ENCODE measurements at regions not wholly inside any gene's neighbourhood (a gene's known extent, or its start where the extent isn't known, plus 50 kb on each side); places are given as distances from the start of the nearest gene placed in this dataset.
"Not testable (repeated sequence)": the region's sequence is repeated elsewhere in the genome, so short reads cannot be mapped to it uniquely, and the experiment has no call there.

DNA sequence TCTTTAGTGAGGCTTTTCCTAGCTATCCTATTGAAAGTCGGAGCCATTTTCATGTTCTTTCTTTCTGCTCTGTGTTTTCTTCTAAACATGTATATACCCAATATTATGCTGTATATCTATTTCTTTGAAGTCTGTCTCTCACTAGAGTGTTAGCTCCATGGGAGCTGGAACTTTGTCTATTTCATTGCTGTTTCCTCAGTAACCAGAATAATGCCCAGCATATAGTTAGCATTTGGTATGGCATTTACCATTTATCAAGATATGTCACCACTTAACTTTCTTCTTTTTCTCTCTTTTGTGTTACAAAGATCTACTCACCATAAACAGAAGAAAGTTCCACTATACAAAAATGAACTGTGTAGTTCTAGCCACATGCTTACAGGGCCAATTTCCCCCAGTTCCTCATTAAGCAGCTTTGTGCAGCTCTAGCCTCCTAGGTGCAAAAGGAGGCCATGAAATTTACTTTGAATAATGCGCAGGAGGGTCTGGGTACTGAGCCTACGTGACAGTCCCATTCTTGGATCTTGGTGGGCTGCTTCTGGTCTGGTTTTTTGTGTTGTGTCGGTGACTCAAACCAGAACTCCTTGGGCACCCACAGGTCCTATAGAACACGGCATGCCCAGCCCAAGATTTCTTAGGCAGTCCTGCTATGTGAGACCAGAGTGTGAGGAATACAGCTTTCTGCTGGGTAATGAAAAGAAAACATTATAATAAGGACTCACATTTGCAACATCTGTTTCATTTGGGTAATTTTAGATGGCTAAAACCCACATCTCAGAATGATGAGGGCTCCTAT, 302.3 kb upstream of the IGFBP7 start:
- DNase-seq (ENCODE audit: low spot score): no peak

DNA sequence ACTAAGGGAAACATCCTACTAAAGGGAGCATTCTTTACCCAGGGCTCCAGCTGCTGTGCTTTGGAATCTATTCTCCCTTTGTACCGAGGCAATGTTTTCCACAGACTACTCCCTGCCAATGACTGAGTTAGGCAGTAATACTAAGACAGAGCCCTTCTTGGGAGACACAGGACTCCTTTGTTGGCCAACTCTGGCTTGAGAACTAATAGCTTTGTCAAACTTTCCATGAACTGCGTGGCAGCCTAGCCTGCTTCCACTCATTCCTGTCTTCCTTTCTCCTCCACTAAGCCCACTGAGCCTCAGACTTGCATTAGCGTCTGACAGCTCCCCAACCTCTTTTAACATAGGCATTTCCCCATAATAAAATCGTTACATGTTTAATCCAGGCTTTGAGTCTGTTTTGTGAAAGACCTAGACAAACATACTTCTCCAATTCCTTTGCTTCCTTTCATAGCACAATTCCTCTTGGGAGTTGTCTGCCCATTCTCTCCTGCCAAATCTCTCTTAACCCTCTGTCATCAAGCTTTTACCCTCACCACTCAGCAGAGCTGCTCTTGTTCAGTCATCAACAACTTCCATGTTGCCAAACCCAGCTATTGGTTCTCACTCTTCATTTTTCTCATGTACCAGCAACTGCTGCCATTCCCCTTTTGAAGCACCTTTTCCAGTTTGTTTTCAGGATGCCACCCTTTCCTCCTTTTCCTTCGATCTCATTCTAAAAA, 300.3 kb upstream of the IGFBP7 start:
- no peak for DNase-seq (ENCODE audit: low spot score)

DNA sequence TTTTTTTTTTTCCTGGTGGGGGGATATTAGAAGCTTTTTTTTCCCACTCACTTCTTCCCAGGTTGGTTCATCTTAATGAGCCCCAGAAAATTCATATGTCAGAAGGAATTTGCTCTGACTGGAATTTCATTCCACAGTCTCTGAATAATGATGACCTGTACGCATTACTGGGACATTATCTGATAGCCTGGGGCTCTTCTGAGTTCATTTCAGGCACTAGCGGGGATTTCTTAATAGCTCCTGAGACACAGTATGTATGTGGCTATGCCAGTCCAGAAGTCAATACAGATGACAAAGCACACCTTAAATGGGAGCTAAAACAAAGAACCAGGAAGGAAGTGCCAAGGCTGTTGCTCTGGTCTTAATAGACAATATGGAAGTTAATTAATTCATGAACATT, 295.2 kb upstream of the IGFBP7 start:
- no peak for DNase-seq (ENCODE audit: low spot score)

DNA sequence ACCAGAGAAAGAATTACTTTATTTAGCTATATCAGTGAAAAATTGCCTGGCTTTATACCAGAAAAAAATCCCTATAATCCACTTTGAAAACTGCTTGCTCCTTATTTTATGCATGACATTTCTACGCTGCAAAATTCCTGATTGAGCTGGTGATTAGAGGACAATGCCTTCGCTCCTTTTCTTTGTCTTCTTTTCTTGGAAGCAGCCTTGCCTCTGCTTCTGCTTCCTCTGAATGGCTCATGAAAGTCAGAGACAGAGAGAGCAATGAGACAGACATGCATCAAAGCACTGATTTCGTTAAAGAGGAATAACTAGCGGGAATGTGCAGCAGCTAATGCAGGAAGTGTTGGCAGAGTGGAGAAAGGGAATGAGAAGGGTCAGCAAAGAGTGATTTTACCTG, 294.3 kb upstream of the IGFBP7 start:
- no peak for DNase-seq (ENCODE audit: low spot score)

DNA sequence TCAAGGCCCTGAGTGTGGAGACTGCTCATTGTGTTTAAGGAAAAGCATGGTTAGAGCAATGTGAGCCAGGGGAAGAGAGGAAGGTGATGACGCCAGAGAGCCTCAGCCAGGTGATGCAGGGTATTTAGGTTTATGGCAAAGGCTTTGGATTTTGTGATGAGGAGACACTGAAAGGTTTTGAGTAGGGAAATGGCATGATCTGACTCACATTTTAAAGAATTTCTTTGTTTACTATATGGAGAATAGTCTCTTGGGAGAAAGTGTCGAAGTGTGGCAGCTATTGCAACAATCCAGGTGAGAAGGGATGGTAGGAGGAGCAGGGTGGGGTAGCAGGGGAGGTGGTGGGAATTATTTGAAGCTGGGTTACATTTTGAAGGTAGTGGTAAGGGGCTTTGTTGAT, 293.4 kb upstream of the IGFBP7 start:
- no peak for DNase-seq (ENCODE audit: low spot score)

DNA sequence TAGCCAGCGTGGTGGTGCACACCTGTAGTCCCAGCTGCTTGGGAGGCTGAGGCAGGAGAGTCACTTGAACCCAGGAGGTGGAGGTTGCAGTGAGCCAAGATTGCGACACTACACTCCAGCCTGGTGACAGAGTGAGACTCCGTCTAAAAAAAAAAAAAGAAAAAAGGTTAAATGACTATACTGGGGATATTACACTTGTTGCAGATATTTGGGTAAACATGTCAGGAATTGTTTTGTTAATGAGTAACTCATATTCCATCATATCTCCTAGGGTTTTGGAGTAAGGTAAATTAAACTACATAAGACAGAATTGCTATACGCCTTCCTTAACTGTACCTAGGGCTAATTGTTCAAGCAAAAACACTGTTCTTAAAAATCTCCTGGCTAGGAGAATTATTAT, 291.4 kb upstream of the IGFBP7 start:
- DNase-seq (ENCODE audit: low spot score): no peak

DNA sequence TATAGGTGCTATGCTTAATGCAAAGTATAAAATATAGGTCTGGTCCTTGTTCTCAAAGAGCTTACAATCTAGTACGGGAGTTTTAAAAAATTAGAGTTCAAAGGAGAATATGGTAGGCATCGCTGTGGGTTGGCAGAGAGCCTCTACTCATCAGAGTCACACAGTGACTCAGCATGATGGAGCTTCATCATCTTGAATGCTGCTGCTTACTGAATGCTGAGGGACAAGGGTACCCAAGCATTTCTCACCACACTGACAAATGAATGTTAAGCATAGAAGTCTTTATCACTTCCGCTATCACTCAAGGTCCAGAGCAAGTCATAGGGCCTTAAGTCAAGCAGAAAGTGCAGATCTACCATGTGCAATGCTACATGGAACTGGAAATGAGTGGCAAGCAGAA, 268.6 kb upstream of the IGFBP7 start:
- DNase-seq (ENCODE audit: low spot score): no peak

DNA sequence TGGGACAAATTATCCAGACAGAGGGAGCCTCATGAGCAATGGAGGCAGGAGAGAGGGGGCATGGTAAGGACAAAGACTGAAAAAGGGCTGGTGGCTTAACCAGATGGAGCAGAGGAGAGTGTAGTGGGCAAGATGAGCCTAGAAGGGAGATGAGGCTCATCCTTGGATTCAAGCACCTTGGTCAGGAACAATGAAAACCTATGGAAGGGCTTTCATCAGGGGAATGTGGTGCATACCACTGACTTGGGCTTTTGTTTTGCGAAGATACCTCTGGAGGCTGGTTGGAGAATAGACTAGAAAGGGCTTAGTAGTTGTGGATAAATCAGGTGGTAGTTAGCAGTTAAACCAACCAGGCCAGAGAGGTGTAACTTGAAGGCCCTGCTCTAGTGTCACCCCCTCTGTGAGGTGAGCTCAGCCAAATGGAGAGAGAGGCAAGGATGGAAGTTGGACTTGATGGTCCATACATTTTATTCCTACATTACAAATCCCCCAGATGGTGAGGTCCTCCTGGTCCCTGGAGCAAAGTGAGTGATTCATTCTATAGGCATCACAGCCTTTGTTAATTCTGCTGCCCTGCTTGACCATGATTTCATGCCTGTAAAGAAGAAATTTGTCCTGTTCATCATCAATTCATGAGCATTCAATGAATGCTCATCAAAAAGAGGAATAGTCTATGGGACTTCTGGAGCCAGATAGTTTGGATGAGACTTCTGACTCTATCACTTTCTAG, 264.8 kb upstream of the IGFBP7 start:
- DNase-seq (ENCODE audit: low spot score): no peak

DNA sequence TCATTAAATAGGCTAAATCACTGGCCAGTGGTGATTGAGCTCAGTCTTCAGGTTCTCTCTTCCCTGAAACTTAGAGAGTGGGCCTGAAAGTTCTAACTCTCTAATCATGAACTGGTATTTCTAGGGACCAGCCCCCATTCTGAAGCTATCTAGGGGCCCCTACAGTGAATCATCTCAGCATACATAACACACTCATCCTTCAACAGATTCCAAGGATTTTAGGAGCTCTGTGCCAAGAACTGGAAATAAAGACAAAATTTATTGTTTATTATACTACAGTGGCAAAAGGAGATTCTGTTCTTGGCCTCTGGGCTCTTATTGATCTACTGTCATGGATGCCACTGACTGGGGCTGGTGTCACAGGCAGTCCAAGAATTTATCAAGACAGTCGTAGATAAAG, 263.8 kb upstream of the IGFBP7 start:
- DNase-seq (ENCODE audit: low spot score): no peak

DNA sequence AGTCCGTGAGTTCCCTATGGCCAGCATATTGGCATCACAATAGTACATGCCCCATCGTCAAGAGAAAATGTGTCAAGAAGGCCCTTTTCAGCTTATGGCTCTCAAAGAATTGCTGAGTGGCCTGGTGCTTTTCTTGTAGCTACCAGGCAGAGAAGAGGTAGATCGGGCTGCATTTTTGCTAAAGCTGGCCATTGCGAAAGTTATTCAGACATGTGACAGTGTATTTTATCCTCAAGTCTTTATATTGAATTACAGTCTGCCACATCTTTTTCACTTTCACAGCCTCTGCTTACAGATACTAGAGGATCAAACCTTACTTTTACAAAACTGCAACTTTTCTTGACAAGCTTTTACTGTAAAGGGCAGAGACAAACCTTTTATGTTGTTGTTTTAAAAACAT, 261.5 kb upstream of the IGFBP7 start:
- no peak for DNase-seq (ENCODE audit: low spot score)

DNA sequence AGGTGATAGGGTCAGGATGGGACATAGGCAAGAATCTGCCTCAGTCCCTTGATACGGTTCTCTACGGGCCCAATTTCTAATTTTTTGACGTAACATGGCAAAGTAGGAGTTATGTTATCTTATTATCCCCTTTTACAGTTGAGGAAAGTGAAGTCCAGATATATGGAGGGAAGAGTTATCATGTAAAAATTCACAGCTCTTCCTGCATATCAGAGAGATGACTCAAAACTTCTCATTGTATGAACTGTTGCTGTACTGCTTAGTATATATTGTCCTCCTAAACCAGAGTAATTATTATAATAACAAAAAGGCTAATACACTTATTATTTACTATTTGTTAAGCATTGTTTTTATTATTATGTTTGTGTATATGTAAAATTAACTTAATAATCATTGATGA, 260.5 kb upstream of the IGFBP7 start:
- no peak for DNase-seq (ENCODE audit: low spot score)

DNA sequence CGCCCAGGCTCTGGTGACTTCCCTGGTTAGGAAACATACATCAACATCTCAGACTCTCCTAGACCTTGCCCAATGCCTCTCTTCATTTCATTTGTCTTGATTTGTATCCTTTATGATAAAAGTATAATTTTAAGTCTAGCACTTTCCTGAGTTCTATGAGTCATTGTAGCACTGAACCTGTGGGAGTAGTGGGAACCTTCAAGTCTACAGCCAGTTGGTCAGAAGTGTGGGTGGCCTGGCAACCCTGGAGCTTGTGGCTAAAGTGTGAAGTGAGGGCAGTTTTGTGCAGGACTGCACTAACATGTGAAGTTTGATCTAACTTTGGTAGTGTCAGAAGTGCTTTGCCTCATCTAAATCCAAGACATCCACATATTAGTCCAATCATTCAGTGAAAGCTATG, 259.3 kb upstream of the IGFBP7 start:
- DNase-seq (ENCODE audit: low spot score): no peak

DNA sequence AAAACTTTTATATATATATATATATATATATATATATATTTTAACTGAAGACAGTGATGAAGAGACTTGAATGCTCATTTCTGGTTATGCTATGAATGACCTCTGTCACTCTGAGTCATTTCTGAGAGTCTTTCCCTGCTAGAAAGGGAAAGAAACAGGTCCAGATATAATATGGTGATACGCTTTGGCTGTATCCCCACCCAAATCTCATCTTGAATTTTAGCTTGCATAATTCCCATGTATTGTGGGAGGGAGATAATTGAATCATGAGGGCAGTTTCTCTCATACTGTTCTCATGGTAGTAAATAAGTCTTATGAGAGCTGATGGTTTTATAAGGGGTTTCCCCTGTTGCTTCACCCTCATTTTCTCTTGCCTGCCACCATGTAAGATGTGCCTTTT, 254.1 kb upstream of the IGFBP7 start:
- DNase-seq (ENCODE audit: low spot score): no peak

DNA sequence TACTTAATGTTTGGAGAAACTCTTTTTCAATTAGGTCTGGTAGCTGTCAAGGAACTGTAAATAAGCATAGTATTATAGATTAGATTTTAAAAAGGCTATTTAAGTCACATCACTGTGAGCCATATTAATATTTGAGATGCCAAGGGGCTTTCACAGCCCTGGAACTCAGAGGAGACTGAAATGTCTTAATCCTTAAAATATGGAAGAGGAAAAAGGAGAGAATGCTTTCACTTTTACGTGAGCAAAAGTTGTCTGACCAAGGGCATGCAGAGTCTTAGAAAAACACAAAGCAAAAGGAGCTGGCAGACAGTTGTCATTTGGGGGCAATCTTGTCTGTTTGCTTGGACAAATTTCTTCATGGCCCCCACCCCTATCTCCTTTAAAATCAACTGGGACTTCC, 253.2 kb upstream of the IGFBP7 start:
- no peak for DNase-seq (ENCODE audit: low spot score)

DNA sequence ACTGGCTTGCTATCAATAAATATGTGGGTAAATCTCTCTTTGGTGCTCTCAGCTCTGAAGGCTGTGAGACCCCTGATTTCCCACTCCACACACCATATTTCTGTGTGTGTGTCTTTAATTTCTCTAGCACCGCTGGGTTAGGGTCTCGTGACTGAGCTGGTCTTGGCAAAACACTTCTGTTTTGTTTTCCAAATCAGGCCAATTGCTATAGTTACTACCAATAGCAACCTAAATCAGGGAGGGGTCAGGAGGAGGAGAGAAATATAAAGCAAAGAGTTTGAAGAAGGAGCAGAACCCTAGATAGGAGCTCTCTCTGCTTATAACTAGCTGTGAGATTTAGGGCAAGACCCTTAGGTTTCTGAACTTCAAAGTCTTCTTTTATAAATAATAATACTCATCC, 250.5 kb upstream of the IGFBP7 start:
- DNase-seq (ENCODE audit: low spot score): no peak

DNA sequence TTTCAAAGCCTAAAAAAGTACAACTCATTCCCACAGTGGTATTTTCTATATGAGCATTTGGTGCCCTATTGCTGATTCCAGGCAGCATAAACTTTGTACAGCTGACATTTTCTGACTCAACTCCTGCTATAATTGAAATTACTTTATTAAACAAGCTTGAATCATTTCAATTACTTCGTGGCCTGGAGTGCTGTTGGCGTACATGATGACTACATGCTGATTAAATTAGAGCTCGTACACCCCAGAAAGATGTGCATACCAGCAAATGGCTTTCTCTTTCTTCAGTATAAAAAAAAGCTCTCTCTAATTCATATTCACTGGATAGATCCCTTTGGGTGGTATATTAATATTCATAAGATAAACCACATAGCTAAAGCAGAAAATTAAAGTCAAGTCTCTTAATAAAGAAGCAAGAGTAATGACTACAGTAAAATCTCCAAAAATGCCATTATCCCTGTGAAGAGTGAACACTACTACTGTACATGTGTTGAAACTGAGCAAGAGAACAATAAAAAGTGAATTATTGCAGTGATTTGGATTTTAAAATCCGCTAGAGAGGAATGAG, 245.0 kb upstream of the IGFBP7 start:
- no peak for DNase-seq (ENCODE audit: low spot score)

DNA sequence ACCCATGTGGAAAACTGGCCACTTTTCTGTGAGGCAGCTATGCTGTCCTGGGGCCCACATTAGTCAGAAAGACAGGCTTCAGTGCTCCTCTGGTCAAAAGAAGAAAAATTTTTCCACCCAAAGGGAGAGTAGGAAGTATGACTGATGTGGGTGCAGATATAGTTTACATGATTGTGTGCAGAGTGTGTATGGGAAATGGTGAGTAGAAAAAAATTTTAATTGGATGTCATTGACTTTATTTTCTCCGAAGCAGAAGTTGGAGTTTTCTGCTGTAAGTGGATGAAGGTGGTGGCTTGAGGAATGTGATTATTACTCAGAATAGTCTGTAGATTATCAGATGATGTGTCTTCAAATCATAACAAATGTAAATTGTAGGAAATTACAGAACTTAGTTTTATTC, 241.5 kb upstream of the IGFBP7 start:
- no peak for DNase-seq (ENCODE audit: low spot score)

DNA sequence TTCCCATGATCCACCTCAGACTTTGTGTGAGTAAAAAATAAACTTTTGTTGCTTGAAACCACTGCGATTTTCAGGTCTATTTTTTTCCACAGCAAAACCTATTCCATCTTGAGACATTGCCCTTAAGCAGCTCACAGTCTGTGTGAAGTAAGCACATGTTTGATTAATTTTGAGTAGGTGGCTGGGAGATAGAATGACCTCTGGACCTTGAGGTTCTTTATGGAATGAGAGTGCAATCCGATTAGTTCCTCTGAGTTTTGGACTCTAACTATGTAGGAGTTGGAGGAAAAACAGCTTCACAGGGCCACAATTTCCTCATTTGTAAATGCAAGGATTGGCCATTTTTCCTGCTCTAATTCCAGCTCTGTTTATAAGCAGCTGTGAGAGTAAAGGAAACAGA, 234.1 kb upstream of the IGFBP7 start:
- no peak for DNase-seq (ENCODE audit: low spot score)

DNA sequence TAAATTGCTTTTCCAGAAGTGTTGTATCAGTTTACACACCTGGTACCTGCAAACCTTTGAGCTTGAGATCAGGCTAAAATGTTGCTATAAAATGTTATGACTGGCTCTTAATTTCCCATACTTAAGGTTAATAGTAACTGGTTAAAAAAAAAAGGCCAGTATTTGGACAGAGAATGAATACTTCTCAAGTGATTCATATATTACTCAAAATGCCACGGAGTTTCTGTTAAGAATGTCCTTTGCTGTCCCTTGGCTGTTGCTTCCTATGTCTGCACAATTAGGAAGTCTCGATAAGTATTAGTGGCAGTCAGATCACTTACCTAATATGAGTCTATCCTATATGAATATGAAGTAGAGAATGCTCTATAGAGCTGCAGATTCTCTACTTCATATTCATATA, 232.2 kb upstream of the IGFBP7 start:
- DNase-seq (ENCODE audit: low spot score): peak; percentile 2

DNA sequence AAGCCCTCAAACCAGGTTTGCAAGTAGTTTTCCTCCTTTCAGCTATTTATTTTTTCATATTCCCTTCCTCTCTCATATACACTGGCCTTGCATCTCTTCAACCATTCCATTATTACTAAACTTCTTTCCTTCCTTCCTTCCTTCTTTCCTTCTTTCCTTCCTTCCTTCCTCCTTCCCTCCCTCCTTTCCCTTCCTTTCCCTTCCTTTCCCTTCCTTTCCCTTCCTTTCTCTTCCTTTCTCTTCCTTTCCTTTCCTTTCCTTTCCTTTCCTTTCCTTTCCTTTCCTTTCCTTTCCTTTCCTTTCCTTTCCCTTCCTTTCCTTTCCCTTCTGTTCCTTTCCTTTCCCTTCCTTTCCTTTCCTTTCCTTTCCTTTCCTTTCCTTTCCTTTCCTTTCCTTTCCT, 228.7 kb upstream of the IGFBP7 start:
- DNase-seq (ENCODE audit: low spot score): not testable (repeated sequence)

DNA sequence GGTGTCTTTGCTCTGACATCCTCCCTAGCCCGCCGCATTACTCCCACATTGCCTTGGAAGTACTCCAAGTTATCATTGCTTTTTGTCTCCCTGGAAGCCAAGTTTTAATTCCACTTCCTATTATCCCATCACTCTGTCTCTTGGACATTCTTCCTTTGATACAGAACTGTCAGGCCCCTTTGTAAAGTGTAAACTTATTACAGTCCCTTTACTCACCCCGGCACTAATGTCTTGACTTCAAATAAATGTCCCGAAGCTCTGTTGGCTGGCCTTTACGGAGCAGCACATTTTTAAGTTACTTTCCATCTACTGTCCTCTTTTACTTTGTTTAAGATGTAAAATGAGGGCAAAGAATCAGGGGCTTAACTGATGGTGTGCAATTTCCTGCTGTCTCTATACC, 223.5 kb upstream of the IGFBP7 start:
- no peak for DNase-seq (ENCODE audit: low spot score)

DNA sequence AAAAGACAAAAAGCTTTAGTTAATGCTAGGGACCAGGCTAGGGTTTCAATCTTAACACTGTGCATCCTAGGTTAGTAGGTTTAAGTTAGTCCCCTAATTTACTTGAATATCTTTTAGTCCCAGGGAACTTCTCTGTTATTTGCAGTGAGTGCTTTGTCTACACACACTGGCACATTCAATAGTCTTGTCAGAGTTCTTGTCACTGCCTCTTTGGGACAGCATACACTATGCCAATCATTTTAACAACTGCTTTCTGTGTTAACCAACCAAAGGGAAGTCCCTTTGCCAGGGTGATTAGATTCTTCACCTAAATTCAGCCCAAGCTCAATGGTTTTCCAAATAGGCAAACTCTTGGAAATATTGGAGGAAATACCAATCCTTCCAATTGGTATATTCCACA, 221.8 kb upstream of the IGFBP7 start:
- no peak for DNase-seq (ENCODE audit: low spot score)

DNA sequence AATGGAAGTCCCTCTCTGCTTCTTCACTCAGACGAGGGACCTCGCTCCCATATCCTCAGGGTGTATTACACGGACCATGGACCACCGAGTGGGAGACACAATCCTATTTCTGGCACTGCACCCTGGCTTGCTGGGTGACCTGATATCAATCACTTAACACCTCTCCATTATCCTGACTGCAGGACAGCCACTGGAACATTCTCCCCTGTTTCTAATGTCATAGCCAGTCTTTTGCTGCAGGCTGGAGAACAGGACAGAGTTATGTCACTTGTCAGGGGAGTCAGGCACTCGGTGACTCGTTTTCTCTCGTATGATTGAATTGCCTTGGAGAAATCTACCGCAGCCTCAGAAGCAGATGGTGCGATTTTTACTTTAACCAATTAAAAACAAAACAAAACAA, 219.1 kb upstream of the IGFBP7 start:
- no peak for DNase-seq (ENCODE audit: low spot score)

Data from hepatic stellate cell (primary cell).